Stomach (tissue), 8 donors: ENCODE measurements at regions not wholly inside any gene's neighbourhood (a gene's known extent, or its start where the extent isn't known, plus 50 kb on each side); places are given as distances from the start of the nearest gene placed in this dataset.
"Not testable (repeated sequence)": the region's sequence is repeated elsewhere in the genome, so short reads cannot be mapped to it uniquely, and the experiment has no call there.

Experiments used
- DNase-seq, 2 donors: peaks; one replicate each; pipeline versions ENCODE4 v3.0.0 to v3.0.0-alpha.2; 2013 to 2019
- H3K27ac ChIP-seq, 5 donors: fragments of 200-600 bp in 4 of 5; sonication (generic) in 4 of 5; one replicate each; pipeline ENCODE4 v1.5.1; 2013 to 2019; ENCODE audit warnings: mild to moderate bottlenecking in 1 of 5, moderate library complexity in 1 of 5
- H3K27me3 ChIP-seq, 3 donors: fragments of 200-600 bp; sonication (generic); one replicate each; pipeline ENCODE4 v1.5.1; 2017 to 2019; ENCODE audit warnings: mixed run types in 1 of 3
- H3K36me3 ChIP-seq, 4 donors: fragments of 200-600 bp; sonication (generic); 1 replicate in 3 of 4; 2 replicates in 1 of 4; pipeline ENCODE4 v1.5.1; 2016 to 2019
- H3K4me1 ChIP-seq, 4 donors: fragments of 200-600 bp; sonication (generic); one replicate each; pipeline ENCODE4 v1.5.1; 2016 to 2019
- H3K4me3 ChIP-seq, 4 donors: fragments of 200-600 bp; sonication (generic) in 3 of 4; one replicate each; pipeline ENCODE4 v1.5.1; 2016 to 2019; ENCODE audit warnings: mild to moderate bottlenecking in 1 of 4
- H3K9me3 ChIP-seq, 4 donors: fragments of 200-600 bp; sonication (generic); one replicate each; pipeline ENCODE4 v1.5.1; 2016 to 2019
- CTCF ChIP-seq, 7 experiments: fragments of 450-650 bp in 4 of 7; fragments of 200-600 bp in 3 of 7; sonication (generic) in 3 of 7; IDR thresholded peaks; one replicate each; pipeline ENCODE4 v1.5.1; 2016 to 2019; ENCODE audit warnings: antibody characterized with exemption in 7 of 7, control low read depth in 2 of 7, mild to moderate bottlenecking in 1 of 7
- EP300 ChIP-seq: sonication (generic); formaldehyde crosslinking; IDR thresholded peaks from one replicate; pipeline ENCODE4 v1.6.1; 2017; ENCODE audit warnings: antibody characterized with exemption
- POLR2A ChIP-seq, 4 donors: fragments of 450-650 bp; IDR thresholded peaks; one replicate each; pipeline ENCODE4 v1.6.1; 2016; ENCODE audit warnings: antibody characterized with exemption in 4 of 4, control low read depth in 2 of 4, mild to moderate bottlenecking in 1 of 4, moderate library complexity in 1 of 4
- POLR2AphosphoS5 ChIP-seq, 3 donors: sonication (generic); formaldehyde crosslinking; IDR thresholded peaks; one replicate each; pipeline ENCODE4 v1.6.1; 2016; ENCODE audit warnings: antibody characterized with exemption in 3 of 3
- WGBS, 5 donors: extraction: QIAGEN DNeasy Blood & Tissue Kit in 3 of 5; methylation state at CpG; one replicate each; pipeline versions ENCODE4 v1.1.5 to v1.1.7; 2013 to 2018; 5-methylcytosine and 5-hydroxymethylcytosine counted together
- intact Hi-C: fragments of 100-400 bp; cut with DNase I; formaldehyde crosslinking; loops from one replicate; pipeline ENCODE4 v1.15.1; 2023; ENCODE audit warnings: low total_unique reads
- donor health status: healthy with polysubstance abuse.
- donor health status: Bipolar disorder and iron deficiency.
- donor health status: healthy.

GRCh38 chr20:30811885-30812671 is 445.4 kb upstream of the DEFB115 start:
- H3K9me3 ChIP-seq: peaks cover 4 to 48% (median 38%) of the 10 kb centered on the region in 4 donors
- H3K27me3 ChIP-seq: peaks cover 0 to 49% (median 0%) of the 10 kb centered on the region in 3 donors
- H3K36me3 ChIP-seq: no peaks in the 10 kb centered on the region
- no peak overlapping the region for H3K4me3 ChIP-seq
- H3K27ac ChIP-seq: no peak overlapping the region
- DNase-seq: peak in 1 of 2 donors; percentile 30
- intact Hi-C loops: no loop called here
- WGBS, 5 donors: 50 to 72% (median 67%) methylated on average over 33 to 34 of the region's 34 CpGs
- no peaks in the 10 kb centered on the region for H3K4me1 ChIP-seq
- TF ChIP-seq POLR2A (IDR thresholded peaks at IDR 0.05) (no peak), CTCF (IDR thresholded peaks at IDR 0.05) (no peak), POLR2AphosphoS5 (IDR thresholded peaks at IDR 0.05) (no peak), EP300 (no peak)

- intact Hi-C loops: no loop called here
- TF ChIP-seq EP300 (no peak), POLR2A (IDR thresholded peaks at IDR 0.05) (no peak), CTCF (IDR thresholded peaks at IDR 0.05) (no peak), POLR2AphosphoS5 (IDR thresholded peaks at IDR 0.05) (no peak)
- Histone ChIP-seq H3K9me3 (peaks cover 4 to 53% (median 39%) of the 10 kb centered on the region in 4 donors), H3K4me1 (no peaks in the 10 kb centered on the region), H3K4me3 (no peak overlapping the region), H3K27ac (no peak overlapping the region), H3K36me3 (no peaks in the 10 kb centered on the region), H3K27me3 (peaks cover 0 to 52% (median 0%) of the 10 kb centered on the region in 3 donors)
- no peak for DNase-seq
- 63 to 76% (median 73%) methylated on average over 27 of the region's 27 CpGs for whole genome bisulfite sequencing, 5 donors
Observed at GRCh38 chr20:30812739-30813411, 444.6 kb upstream of the DEFB115 start.

- DNase-seq, H3K27ac ChIP-seq, H3K36me3 ChIP-seq, H3K4me3 ChIP-seq, intact Hi-C loops, H3K4me1 ChIP-seq: not testable (repeated sequence)
- Histone ChIP-seq H3K9me3 (peaks cover 4 to 58% (median 40%) of the 10 kb centered on the region in 4 donors), H3K27me3 (peaks cover 0 to 52% (median 0%) of the 10 kb centered on the region in 3 donors)
- 66 to 84% (median 80%) methylated on average over 53 of the region's 53 CpGs for WGBS, 5 donors
Observed at GRCh38 chr20:30813412-30814311, 443.8 kb upstream of the DEFB115 start.

GRCh38 chr20:30814312-30814639 is 443.2 kb upstream of the DEFB115 start:
- Histone ChIP-seq H3K9me3 (peaks cover 4 to 60% (median 42%) of the 10 kb centered on the region in 4 donors), H3K27me3 (peaks cover 0 to 52% (median 0%) of the 10 kb centered on the region in 3 donors)
- H3K4me1 ChIP-seq, DNase-seq, intact Hi-C loops, H3K36me3 ChIP-seq, H3K4me3 ChIP-seq, H3K27ac ChIP-seq: not testable (repeated sequence)
- 58 to 80% (median 76%) methylated on average over 22 to 24 of the region's 24 CpGs for WGBS, 5 donors

GRCh38 chr20:30815027-30815576 is 442.4 kb upstream of the DEFB115 start:
- 61 to 76% (median 72%) methylated on average over 13 of the region's 13 CpGs for WGBS, 5 donors
- H3K4me1 ChIP-seq, H3K36me3 ChIP-seq, H3K4me3 ChIP-seq, DNase-seq, H3K27ac ChIP-seq, intact Hi-C loops: not testable (repeated sequence)
- Histone ChIP-seq H3K9me3 (peaks cover 4 to 69% (median 46%) of the 10 kb centered on the region in 4 donors), H3K27me3 (peaks cover 0 to 52% (median 0%) of the 10 kb centered on the region in 3 donors)
